SK-N-SH treated with all-trans-retinoic acid at 6 μM for 48 hours (cell line): ENCODE measurements at regions not wholly inside any gene's neighbourhood (a gene's known extent, or its start where the extent isn't known, plus 50 kb on each side); places are given as distances from the start of the nearest gene placed in this dataset.

ENCODE experiments used
- ATAC-seq: fragments of 200-7000 bp; cut with Tn5 transposase; 3 replicates; pipeline ENCODE4 v1.9.1; 2020; ENCODE audit warnings: mild to moderate bottlenecking, moderate library complexity
- ARNTL ChIP-seq: fragments of 450-650 bp; formaldehyde crosslinking; IDR thresholded peaks from 2 replicates; pipeline ENCODE4 v1.5.0; 2020; ENCODE audit warnings: low read depth, mild to moderate bottlenecking, moderate library complexity, borderline replicate concordance
- BACH2 ChIP-seq: fragments of 250-450 bp; sonication (Bioruptor Pico); IDR thresholded peaks from 2 replicates; pipeline ENCODE4 v1.9.0; 2021; ENCODE audit warnings: mild to moderate bottlenecking, borderline replicate concordance
- CSDC2 ChIP-seq: fragments of 250-450 bp; sonication (Bioruptor Pico); IDR thresholded peaks from 2 replicates; pipeline ENCODE4 v1.5.0; 2020; ENCODE audit warnings: mild to moderate bottlenecking, moderate library complexity
- ESRRG ChIP-seq: fragments of 250-450 bp; sonication (Bioruptor Pico); IDR thresholded peaks from 2 replicates; pipeline ENCODE4 v1.6.1; 2021; ENCODE audit warnings: mild to moderate bottlenecking
- GLIS3 ChIP-seq: fragments of 250-450 bp; sonication (Bioruptor Pico); IDR thresholded peaks from 2 replicates; pipeline ENCODE4 v1.5.0; 2020; ENCODE audit warnings: mild to moderate bottlenecking, moderate library complexity
- OSR1 ChIP-seq: fragments of 250-450 bp; sonication (Bioruptor Pico); IDR thresholded peaks from 2 replicates; pipeline ENCODE4 v1.8.0; 2022; ENCODE audit warnings: moderate library complexity, mild to moderate bottlenecking, inconsistent platforms
- PPARA ChIP-seq: fragments of 250-450 bp; sonication (Bioruptor Pico); IDR thresholded peaks from 2 replicates; pipeline ENCODE4 v1.5.0; 2020; ENCODE audit warnings: mild to moderate bottlenecking, borderline replicate concordance
- RARB ChIP-seq: fragments of 250-450 bp; sonication (Bioruptor Pico); IDR thresholded peaks from 2 replicates; pipeline ENCODE4 v1.8.0; 2021; ENCODE audit warnings: mild to moderate bottlenecking, moderate library complexity
- SNAI2 ChIP-seq: fragments of 250-450 bp; sonication (Bioruptor Pico); IDR thresholded peaks from 2 replicates; pipeline ENCODE4 v1.5.0; 2020; ENCODE audit warnings: mild to moderate bottlenecking, moderate library complexity
- TCF4 ChIP-seq: fragments of 250-450 bp; sonication (Bioruptor Pico); IDR thresholded peaks from 2 replicates; pipeline ENCODE4 v1.8.0; 2021; ENCODE audit warnings: mild to moderate bottlenecking, moderate library complexity, borderline replicate concordance
- TOX ChIP-seq: fragments of 250-450 bp; sonication (Bioruptor Pico); IDR thresholded peaks from 2 replicates; pipeline ENCODE4 v1.8.0; 2021; ENCODE audit warnings: mild to moderate bottlenecking, moderate library complexity, borderline replicate concordance
- TSHZ2 ChIP-seq: fragments of 250-450 bp; sonication (Bioruptor Pico); IDR thresholded peaks from 2 replicates; pipeline ENCODE4 v1.5.0; 2020; ENCODE audit warnings: mild to moderate bottlenecking, moderate library complexity
- ZC3H10 ChIP-seq: fragments of 250-450 bp; sonication (Bioruptor Pico); IDR thresholded peaks from 2 replicates; pipeline ENCODE4 v1.5.1; 2021; ENCODE audit warnings: mild to moderate bottlenecking, moderate library complexity
- ZFP3 ChIP-seq: fragments of 250-450 bp; sonication (Bioruptor Pico); IDR thresholded peaks from 2 replicates; pipeline ENCODE4 v1.5.0; 2020; ENCODE audit warnings: mild to moderate bottlenecking, moderate library complexity
- ZNF565 ChIP-seq: fragments of 450-650 bp; formaldehyde crosslinking; conservative IDR thresholded peaks from 2 replicates; pipeline ENCODE4 v1.5.0; 2020; ENCODE audit warnings: low read depth, mild to moderate bottlenecking, moderate library complexity
- ZNF70 ChIP-seq: fragments of 450-650 bp; formaldehyde crosslinking; IDR thresholded peaks from 2 replicates; pipeline ENCODE4 v1.5.0; 2020; ENCODE audit warnings: mild to moderate bottlenecking, moderate library complexity
- ZNF8 ChIP-seq: fragments of 450-650 bp; formaldehyde crosslinking; IDR thresholded peaks from 2 replicates; pipeline ENCODE4 v1.5.0; 2020; ENCODE audit warnings: mild to moderate bottlenecking, moderate library complexity
- TF ChIP-seq, protein P1 (sequence below): fragments of 250-450 bp; sonication (Bioruptor Pico); IDR thresholded peaks from 2 replicates; pipeline ENCODE4 v1.8.0; 2020; ENCODE audit warnings: mild to moderate bottlenecking, moderate library complexity, borderline replicate concordance
- TF ChIP-seq, protein P2 (sequence below): fragments of 250-450 bp; sonication (Bioruptor Pico); IDR thresholded peaks from 2 replicates; pipeline ENCODE4 v1.5.1; 2021; ENCODE audit warnings: mild to moderate bottlenecking, moderate library complexity
- TF ChIP-seq, protein P3 (sequence below): fragments of 250-450 bp; sonication (Bioruptor Pico); IDR thresholded peaks from 2 replicates; pipeline ENCODE4 v1.8.0; 2021; ENCODE audit warnings: low read depth, mild to moderate bottlenecking, moderate library complexity, borderline replicate concordance

DNA sequence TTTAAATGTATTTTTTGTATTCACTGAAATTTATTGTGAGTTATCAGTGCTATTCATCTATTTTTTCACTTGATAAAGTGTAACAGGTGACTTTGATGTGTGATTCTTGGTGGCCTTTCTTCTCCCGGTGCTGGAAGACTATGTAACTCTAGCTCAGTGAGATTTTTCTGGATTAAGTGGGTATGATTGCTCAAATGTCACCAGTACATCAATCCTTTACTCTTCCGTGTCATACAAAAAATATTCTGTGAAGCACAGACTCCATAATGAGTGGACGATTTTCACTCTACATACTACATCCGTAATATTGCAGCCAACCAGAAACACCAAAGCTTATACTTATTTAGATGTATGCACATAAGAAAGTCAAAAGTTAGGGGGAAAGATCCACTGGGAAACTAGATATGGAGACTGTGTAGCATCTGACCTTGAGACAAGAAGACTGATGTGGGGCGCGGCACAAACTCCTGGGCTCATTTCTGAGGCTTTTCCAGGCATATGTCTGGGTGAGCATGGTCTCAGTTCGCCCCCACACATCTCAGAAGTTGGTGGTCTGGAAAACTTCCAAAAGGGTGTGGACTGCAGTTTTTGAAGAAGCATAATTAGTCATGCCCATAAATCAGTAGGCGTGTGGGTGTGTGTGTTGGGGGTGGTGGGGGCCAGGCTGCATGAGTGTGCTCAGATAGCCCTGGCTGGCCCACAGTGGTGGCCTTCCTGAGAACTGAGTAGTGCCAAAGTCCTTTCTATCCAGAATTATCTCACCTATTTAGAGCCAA is 53.9 kb upstream of the TENM3 start:
- TF ChIP-seq, protein P1, sequence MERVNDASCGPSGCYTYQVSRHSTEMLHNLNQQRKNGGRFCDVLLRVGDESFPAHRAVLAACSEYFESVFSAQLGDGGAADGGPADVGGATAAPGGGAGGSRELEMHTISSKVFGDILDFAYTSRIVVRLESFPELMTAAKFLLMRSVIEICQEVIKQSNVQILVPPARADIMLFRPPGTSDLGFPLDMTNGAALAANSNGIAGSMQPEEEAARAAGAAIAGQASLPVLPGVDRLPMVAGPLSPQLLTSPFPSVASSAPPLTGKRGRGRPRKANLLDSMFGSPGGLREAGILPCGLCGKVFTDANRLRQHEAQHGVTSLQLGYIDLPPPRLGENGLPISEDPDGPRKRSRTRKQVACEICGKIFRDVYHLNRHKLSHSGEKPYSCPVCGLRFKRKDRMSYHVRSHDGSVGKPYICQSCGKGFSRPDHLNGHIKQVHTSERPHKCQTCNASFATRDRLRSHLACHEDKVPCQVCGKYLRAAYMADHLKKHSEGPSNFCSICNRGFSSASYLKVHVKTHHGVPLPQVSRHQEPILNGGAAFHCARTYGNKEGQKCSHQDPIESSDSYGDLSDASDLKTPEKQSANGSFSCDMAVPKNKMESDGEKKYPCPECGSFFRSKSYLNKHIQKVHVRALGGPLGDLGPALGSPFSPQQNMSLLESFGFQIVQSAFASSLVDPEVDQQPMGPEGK, result peak; percentile 76; the same call in 1 of the 2 replicates
- no peak for TF ChIP-seq BACH2 (CRISPR knock-in tag)
- TF ChIP-seq, all 23 proteins: peak for 1

GRCh38 chr4:182190306-182190705 is 52.9 kb upstream of the TENM3 start:
- ATAC-seq, result no peak; the same call in 2 of the 3 replicates
- TF ChIP-seq ESRRG (no peak), TCF4 (CRISPR knock-in tag) (no peak), ZNF70 (no peak), CSDC2 (CRISPR knock-in tag) (no peak), ZC3H10 (CRISPR knock-in tag) (no peak), RARB (no peak), TSHZ2 (CRISPR knock-in tag) (no peak), ZNF8 (CRISPR knock-in tag) (no peak)
- TF ChIP-seq, protein P2, sequence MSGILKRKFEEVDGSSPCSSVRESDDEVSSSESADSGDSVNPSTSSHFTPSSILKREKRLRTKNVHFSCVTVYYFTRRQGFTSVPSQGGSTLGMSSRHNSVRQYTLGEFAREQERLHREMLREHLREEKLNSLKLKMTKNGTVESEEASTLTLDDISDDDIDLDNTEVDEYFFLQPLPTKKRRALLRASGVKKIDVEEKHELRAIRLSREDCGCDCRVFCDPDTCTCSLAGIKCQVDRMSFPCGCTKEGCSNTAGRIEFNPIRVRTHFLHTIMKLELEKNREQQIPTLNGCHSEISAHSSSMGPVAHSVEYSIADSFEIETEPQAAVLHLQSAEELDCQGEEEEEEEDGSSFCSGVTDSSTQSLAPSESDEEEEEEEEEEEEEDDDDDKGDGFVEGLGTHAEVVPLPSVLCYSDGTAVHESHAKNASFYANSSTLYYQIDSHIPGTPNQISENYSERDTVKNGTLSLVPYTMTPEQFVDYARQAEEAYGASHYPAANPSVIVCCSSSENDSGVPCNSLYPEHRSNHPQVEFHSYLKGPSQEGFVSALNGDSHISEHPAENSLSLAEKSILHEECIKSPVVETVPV (CRISPR knock-in tag), result no peak
- TF ChIP-seq, all 23 proteins: peak for 0

More for the DNA sequence above, 53.9 kb upstream of the TENM3 start:
- ATAC-seq, result peak; percentile 74

DNA sequence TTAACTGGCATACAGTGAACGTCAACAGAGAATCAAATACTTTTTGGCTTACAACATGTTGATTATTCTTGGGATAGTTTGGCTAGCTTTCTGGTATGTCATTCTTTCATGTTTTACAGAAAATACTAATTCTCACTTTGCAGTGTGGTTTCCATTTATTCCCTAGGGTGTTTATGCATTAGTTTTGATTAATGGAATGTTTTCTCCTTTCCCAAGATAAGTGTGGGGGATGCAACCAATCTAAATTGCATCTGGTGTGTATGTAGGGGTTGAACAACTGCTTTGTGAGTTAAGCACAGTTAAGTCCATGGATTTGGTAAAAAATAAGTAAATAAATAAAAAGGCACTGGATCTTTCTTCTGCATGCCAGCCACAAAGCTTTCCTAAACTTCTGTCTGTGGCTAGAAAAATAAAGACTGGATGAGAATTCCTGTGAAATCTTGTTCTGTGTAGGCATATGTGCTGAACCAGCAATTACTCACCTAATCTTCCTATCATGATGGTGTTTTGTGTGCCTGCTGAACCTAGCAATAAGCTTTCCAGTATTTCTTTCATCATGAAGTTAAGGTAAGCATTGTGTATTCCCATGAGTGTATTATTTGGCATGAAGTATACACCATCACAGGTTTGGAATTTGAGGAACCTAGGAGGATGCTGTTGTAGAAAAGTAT is 50.6 kb upstream of the TENM3 start:
- peak; percentile 41; the same call in 2 of the 3 replicates for ATAC-seq

More for the DNA sequence above, 50.6 kb upstream of the TENM3 start:
- TF ChIP-seq SNAI2 (CRISPR knock-in tag), result no peak
- no peak for TF ChIP-seq ZNF70
- no peak for TF ChIP-seq TOX
- no peak for TF ChIP-seq TCF4 (CRISPR knock-in tag)
- no peak for TF ChIP-seq OSR1 (CRISPR knock-in tag)
- no peak for TF ChIP-seq RARB
- TF ChIP-seq, protein P2 (CRISPR knock-in tag), result no peak
- no peak for TF ChIP-seq ESRRG
- TF ChIP-seq BACH2 (CRISPR knock-in tag), result no peak
- TF ChIP-seq ZNF8 (CRISPR knock-in tag), result no peak
- TF ChIP-seq ZFP3 (CRISPR knock-in tag), result no peak
- no peak for TF ChIP-seq ZC3H10 (CRISPR knock-in tag)
- TF ChIP-seq, protein P3, sequence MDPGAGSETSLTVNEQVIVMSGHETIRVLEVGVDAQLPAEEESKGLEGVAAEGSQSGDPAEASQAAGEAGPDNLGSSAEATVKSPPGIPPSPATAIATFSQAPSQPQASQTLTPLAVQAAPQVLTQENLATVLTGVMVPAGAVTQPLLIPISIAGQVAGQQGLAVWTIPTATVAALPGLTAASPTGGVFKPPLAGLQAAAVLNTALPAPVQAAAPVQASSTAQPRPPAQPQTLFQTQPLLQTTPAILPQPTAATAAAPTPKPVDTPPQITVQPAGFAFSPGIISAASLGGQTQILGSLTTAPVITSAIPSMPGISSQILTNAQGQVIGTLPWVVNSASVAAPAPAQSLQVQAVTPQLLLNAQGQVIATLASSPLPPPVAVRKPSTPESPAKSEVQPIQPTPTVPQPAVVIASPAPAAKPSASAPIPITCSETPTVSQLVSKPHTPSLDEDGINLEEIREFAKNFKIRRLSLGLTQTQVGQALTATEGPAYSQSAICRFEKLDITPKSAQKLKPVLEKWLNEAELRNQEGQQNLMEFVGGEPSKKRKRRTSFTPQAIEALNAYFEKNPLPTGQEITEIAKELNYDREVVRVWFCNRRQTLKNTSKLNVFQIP (CRISPR knock-in tag), result no peak
- TF ChIP-seq ZNF565, result no peak
- TF ChIP-seq ARNTL (CRISPR knock-in tag), result no peak
- no peak for TF ChIP-seq GLIS3 (CRISPR knock-in tag)
- TF ChIP-seq PPARA (CRISPR knock-in tag), result no peak
- TF ChIP-seq, protein P1, result no peak
- no peak for TF ChIP-seq TSHZ2 (CRISPR knock-in tag)
